Ishikawa (cell line): ENCODE measurements at regions not wholly inside any gene's neighbourhood (a gene's known extent, or its start where the extent isn't known, plus 50 kb on each side); places are given as distances from the start of the nearest gene placed in this dataset.

Source experiments
- CEBPB ChIP-seq: IDR thresholded peaks from 2 replicates; pipeline ENCODE4 v1.6.1; 2012
- CREB1 ChIP-seq: IDR thresholded peaks from 2 replicates; pipeline ENCODE4 v1.6.1; 2012; ENCODE audit warnings: low read depth
- EGR1 ChIP-seq: IDR thresholded peaks from 2 replicates; pipeline ENCODE4 v1.6.1; 2012
- EP300 ChIP-seq: IDR thresholded peaks from 2 replicates; pipeline ENCODE4 v1.6.1; 2012; ENCODE audit warnings: borderline replicate concordance
- MAX ChIP-seq: IDR thresholded peaks from 2 replicates; pipeline ENCODE4 v1.6.1; 2012
- NFIC ChIP-seq: IDR thresholded peaks from 2 replicates; pipeline ENCODE4 v1.6.1; 2012
- RAD21 ChIP-seq: IDR thresholded peaks from 2 replicates; pipeline ENCODE4 v1.6.1; 2012; ENCODE audit warnings: low read depth
- REST ChIP-seq: IDR thresholded peaks from 2 replicates; pipeline ENCODE4 v1.6.1; 2012; ENCODE audit warnings: low read depth, mild to moderate bottlenecking
- TAF1 ChIP-seq: IDR thresholded peaks from 2 replicates; pipeline ENCODE4 v1.6.1; 2012; ENCODE audit warnings: low read depth, mild to moderate bottlenecking
- TCF12 ChIP-seq: IDR thresholded peaks from 2 replicates; pipeline ENCODE4 v1.6.1; 2012; ENCODE audit warnings: low read depth
- TEAD4 ChIP-seq: IDR thresholded peaks from 2 replicates; pipeline ENCODE4 v1.6.1; 2012
- USF1 ChIP-seq: IDR thresholded peaks from 2 replicates; pipeline ENCODE4 v1.6.1; 2012
- YY1 ChIP-seq: IDR thresholded peaks from 2 replicates; pipeline ENCODE4 v1.6.1; 2012; ENCODE audit warnings: low read depth
- ZBTB7A ChIP-seq: IDR thresholded peaks from 2 replicates; pipeline ENCODE4 v1.6.1; 2012; ENCODE audit warnings: low read depth

- TF ChIP-seq NFIC (no peak), TEAD4 (no peak), EP300 (no peak), TAF1 (no peak), MAX (no peak), CREB1 (no peak), REST (no peak), RAD21 (no peak), USF1 (no peak), CEBPB (no peak), YY1 (no peak), EGR1 (no peak), ZBTB7A (no peak), TCF12 (no peak)
Observed at GRCh38 chr2:217505303-217505702, 497.5 kb downstream of the TNS1 start.
